Head of caudate nucleus (tissue), 42 donors: ENCODE measurements at regions not wholly inside any gene's neighbourhood (a gene's known extent, or its start where the extent isn't known, plus 50 kb on each side); places are given as distances from the start of the nearest gene placed in this dataset.
"Not testable (repeated sequence)": the region's sequence is repeated elsewhere in the genome, so short reads cannot be mapped to it uniquely, and the experiment has no call there.

ENCODE experiments used
- DNase-seq, 42 donors: peaks; one replicate each; pipeline versions ENCODE4 v3.0.0 to v3.0.0-alpha.2; 2020 to 2021; ENCODE audit warnings: mixed read lengths in 7 of 42
- intact Hi-C: fragments of 100-400 bp; cut with DNase I; formaldehyde crosslinking; loops from one replicate; pipeline ENCODE4 v1.15.0; 2022

- DNase-seq = peak in 1 of 42 donors; percentile 18
- intact Hi-C loops = no loop called here
These were observed 106.8 kb downstream of the RTP5 start for GRCh38 chr2:241976296-241976695.

GRCh38 chr2:241977557-241978300 lies 108.2 kb downstream of the RTP5 start:
- intact Hi-C loops = no loop called here
- DNase-seq = no peak

- DNase-seq = no peak
- intact Hi-C loops = no loop called here
These were observed 109.1 kb downstream of the RTP5 start for GRCh38 chr2:241978670-241979069.

GRCh38 chr2:241980193-241980592 lies 110.7 kb downstream of the RTP5 start:
- DNase-seq = peak in 2 of 42 donors; percentile 2 to 4
- intact Hi-C loops = no loop called here

- intact Hi-C loops = no loop called here
- peak in 4 of 42 donors; percentile 5 to 28 (median 15) for DNase-seq
These were observed 111.7 kb downstream of the RTP5 start for GRCh38 chr2:241981076-241981700.

GRCh38 chr2:241982706-241983570 lies 113.4 kb downstream of the RTP5 start:
- peak in 3 of 42 donors; percentile 7 to 34 (median 14) for DNase-seq
- intact Hi-C loops = no loop called here

GRCh38 chr2:241983571-241984270 lies 114.2 kb downstream of the RTP5 start:
- intact Hi-C loops = no loop called here
- DNase-seq = peak in 3 of 42 donors; percentile 8 to 21 (median 14)

- intact Hi-C loops = no loop called here
- DNase-seq = peak in 1 of 42 donors; percentile 16
These were observed 114.7 kb downstream of the RTP5 start for GRCh38 chr2:241984271-241984655.

- intact Hi-C loops = no loop called here
- peak in 3 of 42 donors; percentile 2 to 6 (median 3) for DNase-seq
These were observed 115.1 kb downstream of the RTP5 start for GRCh38 chr2:241984658-241985057.

- intact Hi-C loops = not testable (repeated sequence)
- peak in 4 of 42 donors; percentile 5 to 25 (median 11) for DNase-seq
These were observed 115.8 kb downstream of the RTP5 start for GRCh38 chr2:241985161-241985985.

- no peak for DNase-seq
- intact Hi-C loops = no loop called here
These were observed 116.4 kb downstream of the RTP5 start for GRCh38 chr2:241985986-241986329.

GRCh38 chr2:241986836-241987641 lies 117.5 kb downstream of the RTP5 start:
- intact Hi-C loops = no loop called here

GRCh38 chr2:241987726-241988125 lies 118.2 kb downstream of the RTP5 start:
- intact Hi-C loops = no loop called here
- peak in 3 of 42 donors; percentile 15 to 24 (median 19) for DNase-seq

More at GRCh38 chr2:241986836-241987641, 117.5 kb downstream of the RTP5 start:
- DNase-seq = peak in 4 of 42 donors; percentile 11 to 30 (median 22)

GRCh38 chr2:241988146-241988545 lies 118.6 kb downstream of the RTP5 start:
- DNase-seq = peak in 4 of 42 donors; percentile 1 to 22 (median 9)
- intact Hi-C loops = no loop called here

GRCh38 chr2:241989074-241989473 lies 119.5 kb downstream of the RTP5 start:
- peak in 4 of 42 donors; percentile 6 to 29 (median 16) for DNase-seq
- intact Hi-C loops = no loop called here

GRCh38 chr2:241990466-241990865 lies 120.9 kb downstream of the RTP5 start:
- DNase-seq = no peak
- intact Hi-C loops = no loop called here

- intact Hi-C loops = no loop called here
- DNase-seq = peak in 2 of 42 donors; percentile 13 to 28
These were observed 121.8 kb downstream of the RTP5 start for GRCh38 chr2:241991299-241991698.
